ENCODE measurements at regions not wholly inside any gene's neighbourhood (a gene's known extent, or its start where the extent isn't known, plus 50 kb on each side); places are given as distances from the start of the nearest gene placed in this dataset.
"Not testable (repeated sequence)": the region's sequence is repeated elsewhere in the genome, so short reads cannot be mapped to it uniquely, and the experiment has no call there.

DNA sequence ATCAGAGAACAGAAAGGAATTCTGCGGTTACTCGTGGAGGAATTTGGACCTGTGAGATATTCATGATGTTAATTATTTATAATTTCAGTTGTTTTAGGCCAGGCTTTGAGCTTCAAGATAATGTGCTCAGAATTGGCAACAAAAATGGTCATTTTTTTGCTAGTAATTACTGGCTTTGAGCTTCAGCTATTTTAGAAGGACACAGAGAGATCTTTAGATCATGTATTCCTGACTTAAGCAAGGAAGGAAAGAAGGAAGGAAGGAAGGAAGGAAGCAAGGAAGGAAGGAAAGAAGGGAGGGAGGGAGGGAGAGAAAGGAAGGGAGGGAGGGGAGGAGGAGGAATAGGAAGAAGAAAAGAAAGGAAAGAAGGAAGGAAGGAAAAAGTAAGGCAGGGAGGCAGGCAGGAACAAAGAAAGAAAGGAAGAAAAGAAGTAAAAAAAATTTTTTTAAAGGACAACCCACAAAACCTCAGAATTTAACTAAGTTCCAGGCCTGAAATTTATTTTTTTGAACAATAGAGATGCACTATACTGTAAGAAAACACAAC lies 277.9 kb upstream of the KLF3 start:
- DNase-seq = no peak

- DNase-seq = peak in 1 of 3 experiments; percentile 32
Measured at GRCh38 chr4:38386654-38387188, 277.3 kb upstream of the KLF3 start.

- DNase-seq = peak in 1 of 3 experiments; percentile 80
Measured at GRCh38 chr4:38387348-38387747, 276.7 kb upstream of the KLF3 start.

- no peak for DNase-seq
Measured at GRCh38 chr4:38387819-38388218, 276.2 kb upstream of the KLF3 start.

- not testable (repeated sequence) for DNase-seq
Measured at GRCh38 chr4:38388907-38389306, 275.1 kb upstream of the KLF3 start.

DNA sequence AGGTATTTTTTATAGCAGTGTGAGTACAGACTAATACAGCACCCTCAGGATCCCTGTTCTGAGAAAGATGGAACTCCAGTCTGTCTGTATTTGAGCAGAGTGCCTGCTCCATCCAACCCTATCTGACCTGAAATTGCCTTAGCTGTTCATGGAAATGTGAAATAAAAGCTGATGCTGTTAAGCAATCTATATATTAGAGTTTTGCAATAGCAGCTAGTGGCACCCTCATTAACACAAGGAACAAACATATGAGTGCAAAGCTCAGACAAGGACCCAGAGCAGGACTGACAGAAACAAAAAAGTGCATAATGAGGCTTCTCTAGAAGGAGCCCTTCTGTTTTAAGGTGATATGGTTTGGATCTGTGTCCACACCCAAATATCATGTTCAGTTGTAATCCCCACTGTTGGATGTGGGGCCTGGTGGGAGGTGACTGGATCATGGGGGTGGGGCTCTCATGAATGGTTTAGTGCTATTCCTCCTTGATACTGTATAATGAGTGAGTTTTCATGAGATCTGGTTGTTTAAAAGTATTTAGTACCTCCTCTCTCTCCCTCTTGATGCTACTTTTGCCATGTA lies 272.9 kb upstream of the KLF3 start:
- no peak for DNase-seq

DNA sequence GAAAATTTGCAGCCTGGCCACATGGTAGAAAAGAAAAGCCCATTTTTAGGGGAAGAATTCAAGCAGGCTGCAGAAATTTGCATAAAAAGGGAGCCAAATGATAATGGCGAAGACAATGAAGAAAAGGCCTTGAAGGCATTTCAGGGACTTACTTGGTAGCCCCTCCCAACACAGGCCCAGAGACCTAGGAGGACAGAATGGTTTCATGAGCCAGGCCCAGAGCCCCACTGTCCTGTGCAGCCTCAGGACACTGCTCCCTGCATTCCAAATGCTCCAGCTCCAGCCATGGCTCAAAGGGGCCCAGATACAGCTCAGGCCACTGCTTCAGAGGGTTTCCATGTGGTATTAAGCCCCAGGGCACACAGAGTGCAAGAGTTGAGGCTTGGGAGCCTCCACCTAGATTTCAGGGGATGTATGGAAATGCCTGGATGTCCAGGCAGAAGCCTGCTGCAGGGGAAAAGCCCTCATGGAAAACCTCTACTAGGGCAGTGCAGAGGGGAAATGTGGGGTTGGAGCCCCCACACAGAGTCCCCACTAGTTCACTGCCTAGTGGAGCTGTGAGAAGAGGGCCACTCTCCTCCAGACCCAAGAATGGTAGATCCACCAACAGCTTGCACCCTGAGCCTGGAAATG lies 271.7 kb upstream of the KLF3 start:
- no peak for DNase-seq

DNA sequence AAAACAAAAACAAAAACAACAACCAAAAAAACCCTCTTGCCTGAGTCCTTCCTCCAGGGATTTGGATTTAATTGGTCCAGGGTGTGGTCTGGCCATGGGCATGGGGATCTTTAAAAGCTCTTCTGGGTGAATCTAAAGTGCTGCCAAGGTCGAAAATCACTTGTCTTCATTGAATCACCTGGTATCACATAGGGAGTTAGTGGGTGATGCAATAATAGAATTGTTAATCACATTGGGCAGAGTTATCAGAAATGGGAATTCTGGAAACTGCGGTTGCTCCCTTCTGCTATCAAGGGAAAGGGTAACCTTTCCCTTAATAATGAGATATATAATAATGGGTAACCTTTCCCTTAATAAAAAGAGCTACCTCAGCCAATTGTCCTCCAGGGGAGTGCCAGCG lies 267.9 kb upstream of the KLF3 start:
- no peak for DNase-seq

GRCh38 chr4:38396845-38397547 lies 267.0 kb upstream of the KLF3 start:
- DNase-seq = no peak

DNA sequence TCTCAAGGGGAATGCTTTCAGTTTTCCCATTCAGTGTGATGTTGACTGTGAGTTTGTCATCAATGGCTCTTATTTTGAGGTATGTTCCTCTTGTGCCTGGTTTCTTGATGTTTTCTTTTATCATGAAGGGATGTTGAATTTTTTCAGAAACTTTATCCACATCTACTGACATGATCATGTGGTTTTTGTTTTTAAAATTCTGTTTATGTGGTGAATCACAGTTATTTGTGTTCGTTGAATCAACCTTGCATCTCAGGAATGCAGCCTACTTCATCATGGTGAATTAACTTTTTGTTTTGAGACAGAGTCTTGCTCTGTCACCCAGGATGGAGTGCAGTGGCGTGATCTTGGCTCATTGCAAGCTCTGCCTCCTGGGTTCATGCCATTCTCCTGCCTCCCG lies 263.1 kb upstream of the KLF3 start:
- DNase-seq = no peak

DNA sequence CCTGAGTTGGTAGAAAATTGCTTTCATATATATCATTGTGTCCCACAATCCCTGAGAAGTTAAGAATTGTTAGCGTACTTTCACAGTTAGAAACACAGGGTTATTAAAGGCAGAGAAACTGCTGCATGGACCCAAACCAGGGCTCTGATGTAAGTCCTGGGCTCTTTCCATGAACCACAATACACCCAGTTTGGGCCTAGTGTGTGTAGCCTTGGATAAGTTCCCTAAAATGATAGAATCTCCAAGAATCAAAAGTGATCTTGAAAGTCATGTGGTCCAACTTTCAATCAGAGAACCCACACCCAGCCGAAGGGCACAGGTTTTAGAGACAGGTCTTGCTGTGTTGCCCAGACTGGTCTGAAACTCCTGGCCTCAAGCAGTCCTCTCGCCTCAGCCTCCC lies 257.8 kb upstream of the KLF3 start:
- no peak for DNase-seq

DNA sequence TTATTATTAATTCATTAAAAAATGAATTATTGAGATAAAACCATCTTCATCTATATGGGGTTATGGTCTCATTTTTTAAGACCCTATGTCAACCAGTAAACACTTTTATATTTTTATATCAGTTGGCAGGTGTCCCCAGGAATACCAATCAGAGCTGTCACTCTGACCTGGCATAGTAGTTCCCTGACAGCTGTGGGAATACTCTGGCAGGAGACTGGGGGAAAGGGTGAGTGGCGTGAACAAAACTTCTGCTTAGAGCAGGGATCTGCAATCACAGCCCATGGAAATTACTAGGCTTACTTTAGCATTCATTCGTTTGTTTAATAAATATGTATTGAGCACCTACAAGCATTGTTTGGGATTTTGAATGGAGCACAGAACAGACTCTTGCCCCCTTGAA lies 254.1 kb upstream of the KLF3 start:
- no peak for DNase-seq

- no peak for DNase-seq
Measured at GRCh38 chr4:38411092-38411491, 252.9 kb upstream of the KLF3 start.

DNA sequence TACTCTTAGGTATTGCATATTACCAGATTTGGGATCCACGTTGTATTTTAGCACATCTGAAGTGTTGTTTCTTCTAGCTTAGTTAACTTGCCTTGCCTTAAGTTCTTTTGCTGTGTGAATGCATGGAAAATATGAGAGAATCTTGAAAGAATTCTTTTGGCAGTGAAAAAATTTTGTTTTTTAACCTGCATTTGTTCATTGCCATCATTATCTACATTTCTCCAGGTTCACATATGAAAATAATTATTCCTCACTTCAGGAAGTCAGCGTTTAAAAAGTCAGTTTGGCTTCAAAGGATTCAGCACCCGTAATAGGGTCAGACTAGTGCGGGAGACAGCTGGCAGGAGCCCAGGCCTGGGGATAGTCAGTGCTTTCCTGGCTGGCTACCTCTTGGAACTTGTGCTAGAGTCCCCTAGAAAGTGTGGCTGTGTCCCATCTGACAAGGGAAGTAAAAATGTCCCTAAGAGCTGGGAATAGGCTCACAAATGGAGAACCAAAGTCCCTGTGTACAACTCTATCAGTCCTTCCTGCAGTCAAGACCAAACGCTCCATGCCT lies 251.9 kb upstream of the KLF3 start:
- DNase-seq = no peak

DNA sequence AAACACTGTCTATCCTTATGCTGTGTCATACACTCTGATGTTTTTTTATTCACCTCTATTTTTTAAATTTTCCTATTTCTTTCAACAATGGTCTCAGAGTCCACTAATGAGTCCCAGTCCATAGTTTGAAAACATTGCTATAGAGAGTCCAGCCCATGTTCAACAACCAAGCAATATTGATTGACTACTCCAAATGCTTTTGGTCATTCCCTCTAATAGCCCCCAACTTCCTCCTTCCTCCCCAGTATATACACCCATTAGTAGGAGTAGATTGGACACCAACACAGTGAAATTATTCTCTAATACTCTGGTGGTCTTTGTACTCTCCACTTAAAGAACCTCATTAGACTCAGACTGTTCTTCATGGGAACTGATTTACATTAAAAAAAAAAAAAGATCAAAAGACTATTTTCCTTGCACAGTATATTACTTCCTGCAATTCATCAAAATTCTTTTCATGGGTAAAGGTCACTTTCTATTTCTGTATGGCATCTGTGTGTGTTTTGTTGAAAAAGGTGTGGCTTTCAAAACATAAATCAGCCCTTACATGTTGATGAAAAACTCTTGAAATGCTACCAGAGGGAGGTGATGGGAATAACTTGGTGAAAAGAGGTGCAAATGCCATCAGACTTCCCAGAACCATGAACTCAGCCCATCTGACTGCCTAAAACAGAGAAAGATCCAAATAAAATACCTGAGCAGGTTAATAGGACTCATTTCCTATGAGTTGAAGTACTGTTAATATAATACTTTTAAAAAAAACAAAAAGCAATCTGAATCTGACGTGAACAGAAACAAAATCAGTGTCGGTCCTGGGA lies 250.3 kb upstream of the KLF3 start:
- no peak for DNase-seq

DNA sequence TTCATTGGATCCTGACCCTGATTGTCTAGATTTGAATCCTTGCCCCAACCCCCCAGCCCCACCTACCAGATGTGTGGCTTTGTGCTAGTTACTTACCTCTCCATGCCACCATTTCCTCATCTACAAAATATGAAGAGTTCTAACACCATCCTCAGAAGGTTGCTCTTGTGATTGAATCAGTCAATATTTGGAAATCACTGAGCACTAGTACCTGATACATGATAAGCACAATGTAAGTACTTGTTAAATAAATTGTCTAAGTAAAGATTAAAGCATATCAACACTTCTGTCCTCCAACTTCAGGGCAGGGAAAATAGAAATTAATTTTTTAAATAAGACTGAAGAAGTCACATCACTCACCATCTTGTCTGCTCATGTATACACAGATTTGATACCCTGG lies 249.6 kb upstream of the KLF3 start:
- DNase-seq = no peak

DNA sequence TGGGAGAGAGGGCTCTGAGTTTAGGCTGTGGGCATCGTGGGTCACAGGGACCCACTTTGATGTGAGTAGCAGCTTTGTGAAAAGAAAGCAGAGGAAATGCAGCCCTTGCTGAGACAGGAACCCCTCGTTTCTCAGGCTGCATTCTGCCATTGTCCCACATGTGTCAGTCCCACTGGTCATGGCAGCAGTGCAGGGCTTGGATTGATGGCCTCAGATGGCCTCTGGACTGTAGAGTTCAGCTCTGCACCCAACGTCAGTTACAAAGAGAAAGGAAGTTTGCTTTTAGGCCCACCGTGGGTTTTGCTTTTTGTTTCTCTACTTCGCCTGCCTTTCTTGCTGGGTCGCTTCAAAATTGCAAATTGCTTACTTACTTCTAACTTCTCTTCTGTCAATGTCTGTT lies 248.3 kb upstream of the KLF3 start:
- DNase-seq = no peak

DNA sequence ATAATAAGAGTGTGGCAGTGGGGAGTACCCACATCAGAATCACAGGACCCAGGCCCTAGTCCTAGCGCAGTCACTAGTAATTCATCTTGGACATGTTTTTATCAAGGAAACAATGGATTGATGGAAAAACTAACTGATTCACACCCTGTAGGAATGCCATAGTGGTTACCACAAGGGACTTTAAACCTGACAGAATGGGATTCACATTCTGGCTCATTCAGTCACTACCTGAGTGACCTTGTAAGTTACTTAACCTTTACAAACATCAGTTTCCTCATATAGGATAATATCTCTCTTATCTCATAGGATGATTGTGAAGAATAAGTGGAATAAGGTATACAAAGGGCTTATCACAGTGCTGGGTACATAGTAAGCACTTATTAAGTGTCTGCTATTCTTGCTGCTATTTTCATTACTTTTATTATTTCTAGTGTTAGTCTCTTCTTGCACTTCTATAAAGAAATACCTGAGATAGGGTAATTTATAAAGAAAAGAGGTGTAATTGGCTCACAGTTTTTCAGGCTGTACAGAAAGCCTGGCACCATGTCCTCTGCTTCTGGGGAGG lies 247.5 kb upstream of the KLF3 start:
- DNase-seq = no peak

GRCh38 chr4:38420254-38420653 lies 243.7 kb upstream of the KLF3 start:
- DNase-seq = not testable (repeated sequence)

DNA sequence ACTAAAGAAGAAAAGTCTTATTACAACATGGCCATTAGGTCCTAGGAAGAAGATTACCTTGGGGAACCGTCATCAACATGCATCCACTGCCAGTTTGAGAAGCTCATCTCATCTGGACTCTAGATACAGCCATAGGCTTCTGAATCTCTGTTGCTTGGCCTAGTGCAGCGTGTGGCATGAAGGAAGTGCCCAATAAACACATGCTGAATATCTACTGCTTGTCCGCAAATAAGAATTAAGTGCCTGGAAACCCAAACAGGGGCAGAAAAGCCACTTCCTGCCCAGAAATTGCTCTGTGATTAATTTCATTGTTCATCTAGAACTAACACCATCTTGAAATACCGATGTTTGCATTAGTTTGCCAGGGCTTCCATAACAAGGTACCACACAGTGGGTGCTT lies 241.1 kb upstream of the KLF3 start:
- DNase-seq = no peak

DNA sequence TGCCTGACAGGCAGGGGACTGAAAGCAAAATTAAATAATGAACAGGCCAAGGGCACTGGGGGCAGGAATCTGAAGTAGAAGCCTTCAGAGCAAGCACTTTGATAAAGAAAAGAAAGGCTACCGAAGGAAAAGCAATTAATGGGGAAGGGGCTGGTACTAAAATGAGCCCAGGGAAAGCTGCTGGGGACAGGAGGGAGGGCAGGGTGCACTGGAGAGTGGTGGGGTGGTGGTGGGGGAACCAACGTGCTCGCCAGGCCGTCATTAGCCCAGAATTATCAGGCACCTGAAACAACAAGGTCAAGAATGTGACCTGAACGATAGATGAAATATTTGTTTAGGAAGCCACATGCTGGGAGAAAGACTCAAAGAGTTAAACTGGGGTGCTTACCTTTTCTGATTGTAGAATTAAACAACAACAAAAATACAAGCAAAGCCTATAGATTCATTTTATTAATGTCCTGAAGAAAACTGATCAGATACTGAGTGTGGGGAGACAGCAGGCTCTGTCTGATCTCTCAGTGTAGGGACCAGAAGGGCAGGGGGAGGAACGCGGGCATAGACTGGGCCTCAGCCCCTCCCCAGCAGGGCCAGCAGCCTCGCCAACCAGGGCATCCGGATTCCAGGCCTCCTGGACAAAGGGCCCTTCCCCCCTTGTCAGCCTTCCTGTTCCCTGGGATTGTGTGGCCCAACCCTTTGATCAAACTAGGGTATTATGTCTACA lies 239.7 kb upstream of the KLF3 start:
- peak in 2 of 3 experiments; percentile 10 to 45 for DNase-seq

DNA sequence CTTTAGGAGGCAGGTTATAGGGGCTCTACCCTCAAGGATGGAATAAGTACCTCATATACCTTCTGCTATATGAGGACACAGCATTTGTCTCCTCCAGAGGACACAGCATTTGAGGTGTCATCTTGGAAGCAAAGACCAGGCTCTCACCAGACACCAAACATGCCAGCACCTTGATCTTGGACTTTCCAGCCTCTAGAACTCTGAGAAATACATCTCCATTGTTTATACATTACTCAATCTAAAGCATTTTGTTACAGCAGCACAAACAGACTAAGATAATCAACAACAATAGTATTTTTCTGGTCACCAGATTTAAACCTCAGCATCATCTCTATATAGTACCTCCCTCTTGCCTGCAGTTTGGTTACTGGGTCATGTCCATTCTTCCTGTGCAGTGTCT lies 237.5 kb upstream of the KLF3 start:
- DNase-seq = no peak
